ENCODE measurements at regions not wholly inside any gene's neighbourhood (a gene's known extent, or its start where the extent isn't known, plus 50 kb on each side); places are given as distances from the start of the nearest gene placed in this dataset.
"Not testable (repeated sequence)": the region's sequence is repeated elsewhere in the genome, so short reads cannot be mapped to it uniquely, and the experiment has no call there.

GRCh38 chr1:203559523-203559922 is 65.6 kb downstream of the OPTC start:
- peak; percentile 46 for DNase-seq (ENCODE audit: low spot score)

- not testable (repeated sequence) for DNase-seq (ENCODE audit: low spot score)
Observed at GRCh38 chr1:203561761-203562160, 64.9 kb upstream of the ATP2B4 start.

DNA sequence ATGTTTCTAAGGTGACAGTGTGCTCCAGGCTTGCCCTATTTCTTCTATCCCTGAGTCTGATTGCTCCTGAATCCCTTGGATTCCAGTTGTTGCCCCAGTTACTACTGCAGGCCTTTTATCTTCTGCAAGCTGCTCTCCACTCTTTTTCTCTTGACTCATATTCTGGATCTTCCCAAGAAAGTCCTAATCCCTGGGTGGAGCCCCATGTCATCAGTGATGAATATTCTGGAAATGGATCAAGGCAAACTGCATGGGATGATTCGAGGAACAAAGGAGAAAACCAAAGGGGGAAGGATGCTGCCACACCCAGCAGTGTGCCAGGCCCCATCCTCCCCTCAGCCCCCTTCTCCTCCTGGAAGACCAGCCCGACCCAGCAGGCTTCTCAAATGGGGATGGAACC is 63.3 kb upstream of the ATP2B4 start:
- no peak for DNase-seq (ENCODE audit: low spot score)

GRCh38 chr1:203564024-203564423 is 62.6 kb upstream of the ATP2B4 start:
- no peak for DNase-seq (ENCODE audit: low spot score)

DNA sequence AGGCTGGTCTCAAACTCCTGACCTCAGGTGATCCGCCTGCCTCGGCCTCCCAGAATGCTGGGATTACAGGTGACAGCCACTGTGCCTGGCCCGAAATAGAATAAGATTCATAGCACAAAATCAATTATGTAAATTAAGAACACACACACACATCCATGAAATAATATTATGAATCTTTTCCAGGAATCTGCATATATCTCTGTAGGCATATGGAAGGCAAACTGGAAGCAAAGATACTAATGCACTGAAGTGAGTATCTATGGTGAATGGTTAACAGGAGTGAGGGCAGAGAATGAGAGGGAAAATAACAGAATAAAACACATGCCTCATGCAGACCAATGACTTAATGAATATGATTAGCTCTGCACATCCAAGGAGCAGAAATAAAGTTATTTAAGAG is 61.6 kb upstream of the ATP2B4 start:
- no peak for DNase-seq (ENCODE audit: low spot score)

DNA sequence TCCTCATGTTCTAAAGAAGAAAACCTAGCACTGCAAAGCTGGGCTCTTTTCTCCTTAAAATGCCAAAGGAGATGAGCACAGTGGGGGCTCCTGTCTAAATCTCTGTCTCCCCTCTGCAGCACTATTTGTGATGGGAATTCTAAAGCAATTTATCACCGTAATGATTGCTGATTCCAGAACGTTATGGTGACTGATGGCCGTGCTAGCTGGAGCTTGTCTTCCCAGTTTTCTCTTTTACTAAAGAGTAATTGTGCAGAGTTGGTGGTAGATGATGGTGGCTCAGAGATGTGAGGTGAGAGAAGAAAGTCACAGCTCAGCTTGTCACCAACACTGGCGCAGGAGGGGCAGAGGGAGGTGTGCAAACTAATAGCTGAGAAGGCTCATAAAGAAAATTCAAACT is 60.7 kb upstream of the ATP2B4 start:
- DNase-seq (ENCODE audit: low spot score): no peak

GRCh38 chr1:203566966-203567365 is 59.7 kb upstream of the ATP2B4 start:
- DNase-seq (ENCODE audit: low spot score): not testable (repeated sequence)

GRCh38 chr1:203567596-203567995 is 59.0 kb upstream of the ATP2B4 start:
- no peak for DNase-seq (ENCODE audit: low spot score)

GRCh38 chr1:203569490-203570318 is 56.9 kb upstream of the ATP2B4 start:
- no peak for DNase-seq (ENCODE audit: low spot score)

DNA sequence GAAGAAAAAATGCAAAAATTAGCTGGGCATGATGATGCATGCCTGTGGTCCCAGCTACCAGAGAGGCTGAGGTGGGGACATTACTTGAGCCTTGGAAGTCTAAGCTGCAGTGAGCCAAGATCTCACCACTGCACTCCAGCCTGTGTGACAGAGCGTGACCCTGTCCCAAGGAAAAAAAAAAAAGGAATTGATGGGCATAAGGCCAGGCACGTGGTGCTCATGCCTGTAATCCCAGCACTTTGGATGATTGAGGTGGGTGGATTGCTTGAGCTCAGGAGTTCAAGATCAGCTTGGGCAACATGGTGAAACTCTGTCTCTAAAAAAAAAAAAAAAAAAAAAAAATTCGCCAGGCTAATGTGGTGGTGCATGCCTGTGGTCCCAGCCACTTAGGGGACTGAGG is 55.8 kb upstream of the ATP2B4 start:
- no peak for DNase-seq (ENCODE audit: low spot score)

GRCh38 chr1:203571661-203572060 is 55.0 kb upstream of the ATP2B4 start:
- DNase-seq (ENCODE audit: low spot score): no peak

DNA sequence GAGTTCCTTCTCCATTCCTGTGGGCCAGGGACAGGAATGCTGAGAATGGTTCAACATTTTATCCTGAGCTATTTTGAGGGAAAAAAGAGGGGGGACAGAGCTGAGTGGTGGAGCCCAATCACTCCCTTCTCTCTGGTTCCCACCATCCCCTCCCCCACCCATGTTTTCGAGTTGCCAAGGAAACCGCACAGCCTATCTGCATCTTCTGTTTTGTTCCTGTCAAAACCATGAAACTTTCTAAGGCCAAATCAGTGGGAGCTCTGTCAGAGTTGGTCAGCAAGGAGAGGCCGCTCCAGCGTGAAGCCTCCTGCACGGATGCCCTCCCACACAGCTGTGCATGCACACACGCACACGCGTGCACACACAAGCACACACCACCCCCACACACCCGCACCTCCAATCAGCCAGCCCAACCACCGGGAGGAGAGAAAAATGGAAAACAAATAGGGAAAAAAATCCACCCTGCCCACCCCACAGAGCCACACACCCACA is 54.5 kb upstream of the ATP2B4 start:
- DNase-seq (ENCODE audit: low spot score): no peak

DNA sequence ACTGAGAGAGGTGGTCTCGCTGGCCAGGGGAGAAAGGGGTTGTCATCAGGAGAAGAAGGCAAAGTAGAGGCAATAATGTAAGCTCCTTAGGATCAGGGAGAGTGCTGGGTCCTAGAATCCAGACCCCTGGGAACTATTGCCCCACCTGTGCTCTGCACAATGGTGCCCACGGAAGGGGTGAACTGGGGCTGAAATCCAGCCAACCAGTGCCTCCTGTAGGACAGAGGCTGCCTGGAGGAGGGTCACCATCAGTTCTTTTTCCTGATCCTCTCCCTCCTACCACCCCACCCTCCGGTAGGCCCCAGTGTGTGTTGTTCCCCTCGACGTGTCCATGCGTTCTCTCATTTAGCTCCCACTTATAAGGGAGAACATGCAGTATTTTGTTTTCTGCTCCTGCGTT is 52.9 kb upstream of the ATP2B4 start:
- DNase-seq (ENCODE audit: low spot score): no peak

Measured in RKO (cell line).